ENCODE measurements at regions not wholly inside any gene's neighbourhood (a gene's known extent, or its start where the extent isn't known, plus 50 kb on each side); places are given as distances from the start of the nearest gene placed in this dataset.

- no peak for DNase-seq (ENCODE audit: low spot score)
- TF ChIP-seq CTCF (IDR thresholded peaks at IDR 0.05; ENCODE audit: extremely low read depth, missing control alignments): no peak
These were observed 388.3 kb downstream of the ADAM29 start for GRCh38 chr4:175306436-175306835.

GRCh38 chr4:175307326-175307725 is 389.2 kb downstream of the ADAM29 start:
- no peak for TF ChIP-seq CTCF (IDR thresholded peaks at IDR 0.05; ENCODE audit: extremely low read depth, missing control alignments)
- DNase-seq (ENCODE audit: low spot score): no peak

- DNase-seq (ENCODE audit: low spot score): no peak
These were observed 390.1 kb downstream of the ADAM29 start for GRCh38 chr4:175308236-175308635.

GRCh38 chr4:175309041-175309440 is 390.9 kb downstream of the ADAM29 start:
- no peak for DNase-seq (ENCODE audit: low spot score)
- TF ChIP-seq CTCF (IDR thresholded peaks at IDR 0.05; ENCODE audit: extremely low read depth, missing control alignments): no peak

More at GRCh38 chr4:175308236-175308635, 390.1 kb downstream of the ADAM29 start:
- TF ChIP-seq CTCF (IDR thresholded peaks at IDR 0.05; ENCODE audit: extremely low read depth, missing control alignments): no peak

- DNase-seq (ENCODE audit: low spot score): no peak
- no peak for TF ChIP-seq CTCF (IDR thresholded peaks at IDR 0.05; ENCODE audit: extremely low read depth, missing control alignments)
These were observed 407.1 kb downstream of the ADAM29 start for GRCh38 chr4:175325230-175325629.

GRCh38 chr4:175326796-175327195 is 408.6 kb downstream of the ADAM29 start:
- no peak for DNase-seq (ENCODE audit: low spot score)
- TF ChIP-seq CTCF (IDR thresholded peaks at IDR 0.05; ENCODE audit: extremely low read depth, missing control alignments): no peak

GRCh38 chr4:175330236-175330635 is 412.1 kb downstream of the ADAM29 start:
- no peak for TF ChIP-seq CTCF (IDR thresholded peaks at IDR 0.05; ENCODE audit: extremely low read depth, missing control alignments)
- no peak for DNase-seq (ENCODE audit: low spot score)

Data from GM20000 (cell line).